ENCODE measurements at regions not wholly inside any gene's neighbourhood (a gene's known extent, or its start where the extent isn't known, plus 50 kb on each side); places are given as distances from the start of the nearest gene placed in this dataset.

DNA sequence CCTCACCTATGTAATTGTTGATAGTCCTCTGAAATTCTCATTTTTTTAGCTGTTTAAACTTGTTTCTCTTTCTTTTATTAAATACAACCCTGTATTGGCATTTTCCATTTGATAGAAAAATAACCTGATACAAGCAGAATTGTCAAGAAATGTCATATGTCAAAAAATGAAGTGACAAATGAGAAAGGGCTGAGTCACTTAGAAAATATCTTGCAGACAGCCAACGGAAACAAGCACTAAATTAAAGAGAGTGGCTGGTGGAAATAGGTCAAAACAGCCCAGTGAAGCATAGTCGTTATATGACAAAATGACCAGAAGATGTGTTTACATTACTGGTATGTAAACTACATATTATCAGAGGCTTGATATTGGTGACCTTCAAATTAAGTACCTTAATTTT, 484.4 kb downstream of the PLA2G4A start:
- no peak for ATAC-seq (ENCODE audit: low read depth)
- Histone ChIP-seq H3K27ac (ENCODE audit: poor library complexity, severe bottlenecking) (no peak overlapping the region), H3K36me3 (ENCODE audit: low read depth) (no peaks in the 10 kb centered on the region), H3K27me3 (ENCODE audit: insufficient read depth, poor library complexity, severe bottlenecking) (no peaks in the 10 kb centered on the region), H3K9me3 (ENCODE audit: severe bottlenecking) (no peaks in the 10 kb centered on the region), H3K4me1 (ENCODE audit: insufficient read depth, poor library complexity, severe bottlenecking) (no peaks in the 10 kb centered on the region), H3K4me3 (ENCODE audit: severe bottlenecking) (no peak overlapping the region)
- TF ChIP-seq, protein P1, sequence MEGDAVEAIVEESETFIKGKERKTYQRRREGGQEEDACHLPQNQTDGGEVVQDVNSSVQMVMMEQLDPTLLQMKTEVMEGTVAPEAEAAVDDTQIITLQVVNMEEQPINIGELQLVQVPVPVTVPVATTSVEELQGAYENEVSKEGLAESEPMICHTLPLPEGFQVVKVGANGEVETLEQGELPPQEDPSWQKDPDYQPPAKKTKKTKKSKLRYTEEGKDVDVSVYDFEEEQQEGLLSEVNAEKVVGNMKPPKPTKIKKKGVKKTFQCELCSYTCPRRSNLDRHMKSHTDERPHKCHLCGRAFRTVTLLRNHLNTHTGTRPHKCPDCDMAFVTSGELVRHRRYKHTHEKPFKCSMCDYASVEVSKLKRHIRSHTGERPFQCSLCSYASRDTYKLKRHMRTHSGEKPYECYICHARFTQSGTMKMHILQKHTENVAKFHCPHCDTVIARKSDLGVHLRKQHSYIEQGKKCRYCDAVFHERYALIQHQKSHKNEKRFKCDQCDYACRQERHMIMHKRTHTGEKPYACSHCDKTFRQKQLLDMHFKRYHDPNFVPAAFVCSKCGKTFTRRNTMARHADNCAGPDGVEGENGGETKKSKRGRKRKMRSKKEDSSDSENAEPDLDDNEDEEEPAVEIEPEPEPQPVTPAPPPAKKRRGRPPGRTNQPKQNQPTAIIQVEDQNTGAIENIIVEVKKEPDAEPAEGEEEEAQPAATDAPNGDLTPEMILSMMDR (IDR thresholded peaks at IDR 0.05; ENCODE audit: poor library complexity, severe bottlenecking), result no peak
- no peak for DNase-seq (ENCODE audit: low spot score)

DNA sequence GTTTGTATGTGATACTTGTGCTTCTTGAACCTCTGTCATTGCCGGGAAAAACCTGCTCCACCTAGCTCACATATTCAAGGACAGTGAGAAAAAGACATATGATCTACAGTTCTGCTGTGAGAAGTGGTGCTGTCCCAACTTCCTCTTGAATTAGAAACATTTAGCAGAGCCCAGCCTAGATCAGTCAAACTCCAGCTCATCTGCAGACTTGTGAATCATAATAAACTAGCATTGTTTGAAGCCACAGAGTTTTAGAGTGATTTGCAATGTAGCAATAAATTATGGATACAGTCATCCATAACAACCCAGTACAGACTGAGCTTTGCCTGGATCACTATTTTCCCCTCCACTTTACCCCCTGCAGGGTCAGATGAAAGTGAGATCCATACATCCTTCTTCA, 497.8 kb downstream of the PLA2G4A start:
- Histone ChIP-seq H3K4me1 (ENCODE audit: insufficient read depth, poor library complexity, severe bottlenecking) (no peaks in the 10 kb centered on the region), H3K36me3 (ENCODE audit: low read depth) (no peaks in the 10 kb centered on the region), H3K4me3 (ENCODE audit: severe bottlenecking) (no peak overlapping the region), H3K9me3 (ENCODE audit: severe bottlenecking) (no peaks in the 10 kb centered on the region), H3K27me3 (ENCODE audit: insufficient read depth, poor library complexity, severe bottlenecking) (no peaks in the 10 kb centered on the region), H3K27ac (ENCODE audit: poor library complexity, severe bottlenecking) (no peak overlapping the region)
- TF ChIP-seq, protein P1 (IDR thresholded peaks at IDR 0.05; ENCODE audit: poor library complexity, severe bottlenecking), result no peak
- DNase-seq (ENCODE audit: low spot score) (no peak), ATAC-seq (ENCODE audit: low read depth) (no peak)

DNA sequence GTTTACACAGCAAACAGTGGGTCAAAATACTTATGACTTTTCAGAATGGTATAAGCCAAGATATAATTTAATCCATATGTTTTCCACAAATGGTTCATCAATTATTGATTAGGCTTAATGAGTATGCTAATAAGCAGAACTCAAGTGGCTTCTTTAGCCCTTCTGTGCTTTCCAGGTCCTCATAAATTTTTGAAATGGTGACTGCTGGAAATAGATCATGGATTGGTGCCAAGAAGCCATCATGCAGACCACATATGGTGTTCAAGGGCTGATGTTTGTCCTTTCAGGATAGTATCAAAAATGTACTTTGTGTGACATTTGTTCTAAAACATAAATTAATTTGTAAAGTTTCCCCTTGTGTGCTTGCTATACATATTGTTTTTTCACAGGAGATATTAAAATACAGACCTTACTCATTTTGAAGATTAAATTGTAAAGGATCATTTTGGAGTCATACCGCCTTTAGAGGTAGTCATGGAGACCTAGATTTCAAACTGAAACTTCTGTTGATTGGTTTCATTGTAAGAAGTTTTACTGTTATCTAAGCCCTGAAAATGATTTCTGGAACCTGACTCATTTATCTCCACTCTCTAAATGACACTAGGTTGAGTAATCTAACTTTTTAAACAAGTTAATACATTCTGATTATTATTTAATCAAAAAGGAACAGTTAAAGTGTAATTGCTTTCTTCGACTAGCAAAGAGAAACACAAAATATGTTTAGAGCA, 507.9 kb downstream of the PLA2G4A start:
- H3K9me3 ChIP-seq (ENCODE audit: severe bottlenecking), result no peaks in the 10 kb centered on the region
- TF ChIP-seq, protein P1 (IDR thresholded peaks at IDR 0.05; ENCODE audit: poor library complexity, severe bottlenecking), result no peak
- H3K36me3 ChIP-seq (ENCODE audit: low read depth), result no peaks in the 10 kb centered on the region
- no peak for DNase-seq (ENCODE audit: low spot score)
- no peaks in the 10 kb centered on the region for H3K27me3 ChIP-seq (ENCODE audit: insufficient read depth, poor library complexity, severe bottlenecking)
- H3K27ac ChIP-seq (ENCODE audit: poor library complexity, severe bottlenecking), result no peak overlapping the region
- H3K4me3 ChIP-seq (ENCODE audit: severe bottlenecking), result no peak overlapping the region
- no peaks in the 10 kb centered on the region for H3K4me1 ChIP-seq (ENCODE audit: insufficient read depth, poor library complexity, severe bottlenecking)
- no peak for ATAC-seq (ENCODE audit: low read depth)

DNA sequence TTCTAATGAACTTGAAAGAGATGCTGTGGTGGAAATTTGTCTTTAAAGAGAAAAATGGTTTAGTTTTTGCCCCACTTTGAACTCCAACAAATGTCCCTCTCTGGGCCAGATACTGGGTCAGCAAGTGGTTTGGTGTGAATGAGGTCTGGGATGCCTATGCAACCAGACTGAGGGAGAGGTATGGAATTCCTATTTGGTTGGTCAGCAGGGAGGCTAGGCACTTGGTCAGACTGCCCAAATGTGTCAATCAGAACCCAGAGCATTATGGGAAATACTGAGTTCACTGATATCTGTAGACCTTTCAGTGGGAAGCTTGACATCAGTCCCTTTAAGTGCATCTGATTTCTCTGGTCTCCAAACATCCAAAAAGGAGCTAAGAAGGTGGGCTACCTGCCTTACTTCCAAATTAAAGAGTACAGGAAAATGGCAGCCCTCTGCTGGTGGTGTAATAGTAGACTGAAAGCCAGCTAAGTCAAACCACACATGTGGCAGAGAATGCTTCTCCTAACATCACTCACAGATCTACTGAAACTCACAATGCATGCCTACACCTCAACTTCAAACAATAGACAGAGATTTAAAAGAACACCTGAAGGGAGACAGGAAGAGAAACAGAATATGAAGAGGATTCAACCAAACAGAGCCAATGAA, 510.1 kb downstream of the PLA2G4A start:
- DNase-seq (ENCODE audit: low spot score) (no peak), ATAC-seq (ENCODE audit: low read depth) (no peak)
- H3K4me1 ChIP-seq (ENCODE audit: insufficient read depth, poor library complexity, severe bottlenecking), result no peaks in the 10 kb centered on the region
- H3K27me3 ChIP-seq (ENCODE audit: insufficient read depth, poor library complexity, severe bottlenecking), result no peaks in the 10 kb centered on the region
- TF ChIP-seq, protein P1 (IDR thresholded peaks at IDR 0.05; ENCODE audit: poor library complexity, severe bottlenecking), result no peak
- H3K4me3 ChIP-seq (ENCODE audit: severe bottlenecking), result no peak overlapping the region
- H3K9me3 ChIP-seq (ENCODE audit: severe bottlenecking), result no peaks in the 10 kb centered on the region
- no peak overlapping the region for H3K27ac ChIP-seq (ENCODE audit: poor library complexity, severe bottlenecking)
- no peaks in the 10 kb centered on the region for H3K36me3 ChIP-seq (ENCODE audit: low read depth)

DNA sequence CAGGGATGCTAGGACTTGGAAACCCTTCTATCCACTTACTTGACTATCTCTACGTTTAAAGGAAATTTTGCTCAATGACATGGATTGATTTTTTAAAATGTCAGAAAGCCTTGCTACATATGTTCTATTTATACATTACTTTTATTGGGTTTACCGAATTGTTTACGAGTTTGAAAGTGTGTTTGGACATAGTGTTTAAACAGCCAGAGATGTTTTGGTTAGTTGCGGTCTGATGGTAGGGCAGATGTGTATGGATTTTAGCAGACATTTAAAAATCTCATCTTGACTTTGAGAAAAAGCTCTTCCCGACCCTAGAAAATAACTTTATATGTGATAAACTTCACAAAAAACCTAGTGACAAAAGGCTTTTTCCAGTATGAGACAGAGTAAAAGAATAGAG, 513.7 kb downstream of the PLA2G4A start:
- DNase-seq (ENCODE audit: low spot score) (no peak), ATAC-seq (ENCODE audit: low read depth) (no peak)
- Histone ChIP-seq H3K4me3 (ENCODE audit: severe bottlenecking) (no peak overlapping the region), H3K27ac (ENCODE audit: poor library complexity, severe bottlenecking) (no peak overlapping the region), H3K9me3 (ENCODE audit: severe bottlenecking) (no peaks in the 10 kb centered on the region), H3K27me3 (ENCODE audit: insufficient read depth, poor library complexity, severe bottlenecking) (no peaks in the 10 kb centered on the region), H3K36me3 (ENCODE audit: low read depth) (no peaks in the 10 kb centered on the region), H3K4me1 (ENCODE audit: insufficient read depth, poor library complexity, severe bottlenecking) (no peaks in the 10 kb centered on the region)
- TF ChIP-seq, protein P1 (IDR thresholded peaks at IDR 0.05; ENCODE audit: poor library complexity, severe bottlenecking), result no peak
